Stomach (tissue), 8 donors: ENCODE measurements at regions not wholly inside any gene's neighbourhood (a gene's known extent, or its start where the extent isn't known, plus 50 kb on each side); places are given as distances from the start of the nearest gene placed in this dataset.

Source experiments
- DNase-seq, 2 donors: peaks; one replicate each; pipeline versions ENCODE4 v3.0.0 to v3.0.0-alpha.2; 2013 to 2019
- H3K27ac ChIP-seq, 5 donors: fragments of 200-600 bp in 4 of 5; sonication (generic) in 4 of 5; one replicate each; pipeline ENCODE4 v1.5.1; 2013 to 2019; ENCODE audit warnings: mild to moderate bottlenecking in 1 of 5, moderate library complexity in 1 of 5
- H3K27me3 ChIP-seq, 3 donors: fragments of 200-600 bp; sonication (generic); one replicate each; pipeline ENCODE4 v1.5.1; 2017 to 2019; ENCODE audit warnings: mixed run types in 1 of 3
- H3K36me3 ChIP-seq, 4 donors: fragments of 200-600 bp; sonication (generic); 1 replicate in 3 of 4; 2 replicates in 1 of 4; pipeline ENCODE4 v1.5.1; 2016 to 2019
- H3K4me1 ChIP-seq, 4 donors: fragments of 200-600 bp; sonication (generic); one replicate each; pipeline ENCODE4 v1.5.1; 2016 to 2019
- H3K4me3 ChIP-seq, 4 donors: fragments of 200-600 bp; sonication (generic) in 3 of 4; one replicate each; pipeline ENCODE4 v1.5.1; 2016 to 2019; ENCODE audit warnings: mild to moderate bottlenecking in 1 of 4
- H3K9me3 ChIP-seq, 4 donors: fragments of 200-600 bp; sonication (generic); one replicate each; pipeline ENCODE4 v1.5.1; 2016 to 2019
- CTCF ChIP-seq, 7 experiments: fragments of 450-650 bp in 4 of 7; fragments of 200-600 bp in 3 of 7; sonication (generic) in 3 of 7; IDR thresholded peaks; one replicate each; pipeline ENCODE4 v1.5.1; 2016 to 2019; ENCODE audit warnings: antibody characterized with exemption in 7 of 7, control low read depth in 2 of 7, mild to moderate bottlenecking in 1 of 7
- EP300 ChIP-seq: sonication (generic); formaldehyde crosslinking; IDR thresholded peaks from one replicate; pipeline ENCODE4 v1.6.1; 2017; ENCODE audit warnings: antibody characterized with exemption
- POLR2A ChIP-seq, 4 donors: fragments of 450-650 bp; IDR thresholded peaks; one replicate each; pipeline ENCODE4 v1.6.1; 2016; ENCODE audit warnings: antibody characterized with exemption in 4 of 4, control low read depth in 2 of 4, mild to moderate bottlenecking in 1 of 4, moderate library complexity in 1 of 4
- POLR2AphosphoS5 ChIP-seq, 3 donors: sonication (generic); formaldehyde crosslinking; IDR thresholded peaks; one replicate each; pipeline ENCODE4 v1.6.1; 2016; ENCODE audit warnings: antibody characterized with exemption in 3 of 3
- WGBS, 5 donors: extraction: QIAGEN DNeasy Blood & Tissue Kit in 3 of 5; methylation state at CpG; one replicate each; pipeline versions ENCODE4 v1.1.5 to v1.1.7; 2013 to 2018; 5-methylcytosine and 5-hydroxymethylcytosine counted together
- intact Hi-C: fragments of 100-400 bp; cut with DNase I; formaldehyde crosslinking; loops from one replicate; pipeline ENCODE4 v1.15.1; 2023; ENCODE audit warnings: low total_unique reads
- donor health status: healthy with polysubstance abuse.
- donor health status: Bipolar disorder and iron deficiency.
- donor health status: healthy.

DNA sequence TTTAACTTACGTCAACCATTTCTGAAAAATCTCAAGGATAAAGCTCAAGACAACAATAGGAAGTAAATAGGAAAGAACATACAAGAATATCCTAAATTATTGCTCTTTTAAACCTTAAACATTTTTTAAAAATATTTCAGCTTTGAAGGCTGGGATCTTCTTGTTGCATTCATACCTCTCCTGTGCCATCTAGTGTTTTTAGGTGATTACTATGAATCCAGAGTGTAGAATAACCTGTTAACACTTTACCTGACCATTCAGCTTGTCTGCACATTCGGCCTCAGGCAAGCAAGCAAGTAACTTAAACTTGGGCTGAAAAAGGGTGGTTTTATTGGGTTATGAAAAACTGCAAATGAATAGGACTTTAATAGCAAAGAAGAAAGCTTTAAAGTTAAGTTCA lies 507.8 kb upstream of the INTU start:
- 59 to 85% (median 77%) methylated on average over 2 of the region's 2 CpGs for WGBS, 5 donors
- Histone ChIP-seq H3K27ac (no peak overlapping the region), H3K4me1 (no peaks in the 10 kb centered on the region), H3K9me3 (no peaks in the 10 kb centered on the region), H3K4me3 (no peak overlapping the region), H3K36me3 (no peaks in the 10 kb centered on the region), H3K27me3 (no peaks in the 10 kb centered on the region)
- DNase-seq: no peak
- intact Hi-C loops: no loop called here
- TF ChIP-seq POLR2A (IDR thresholded peaks at IDR 0.05): no peak
- TF ChIP-seq POLR2AphosphoS5 (IDR thresholded peaks at IDR 0.05): no peak
- no peak for TF ChIP-seq EP300
- no peak for TF ChIP-seq CTCF (IDR thresholded peaks at IDR 0.05)

DNA sequence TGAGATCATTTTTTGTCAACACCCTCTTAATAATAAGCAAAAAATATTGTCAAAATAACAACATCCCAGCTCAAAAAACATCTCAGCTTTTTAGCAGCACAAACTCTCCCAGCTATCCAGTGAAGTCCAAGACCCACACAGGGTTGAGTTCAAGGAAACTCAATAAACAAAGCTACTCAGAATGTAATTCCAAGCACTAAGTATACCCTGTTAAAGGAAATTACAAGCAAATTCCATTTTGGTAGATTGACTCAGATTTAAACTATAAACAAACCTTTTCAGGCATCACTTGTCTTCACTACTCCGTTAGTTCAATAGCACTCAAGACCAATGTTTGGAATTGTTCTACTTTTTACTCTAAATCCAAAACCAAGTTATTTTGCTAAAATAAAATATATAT lies 506.0 kb upstream of the INTU start:
- DNase-seq: no peak
- intact Hi-C loops: no loop called here
- TF ChIP-seq POLR2A (IDR thresholded peaks at IDR 0.05): no peak
- no peak for TF ChIP-seq EP300
- no peak for TF ChIP-seq CTCF (IDR thresholded peaks at IDR 0.05)
- no peak for TF ChIP-seq POLR2AphosphoS5 (IDR thresholded peaks at IDR 0.05)
- Histone ChIP-seq H3K36me3 (no peaks in the 10 kb centered on the region), H3K4me3 (no peak overlapping the region), H3K4me1 (no peaks in the 10 kb centered on the region), H3K9me3 (no peaks in the 10 kb centered on the region), H3K27me3 (no peaks in the 10 kb centered on the region), H3K27ac (no peak overlapping the region)
- 61 to 90% (median 63%) methylated on average over 1 of the region's 1 CpG for WGBS, 5 donors

- H3K27ac ChIP-seq: no peak overlapping the region
- no peak for DNase-seq
- no peaks in the 10 kb centered on the region for H3K36me3 ChIP-seq
- WGBS, 5 donors: 85 to 95% (median 89%) methylated on average over 2 of the region's 2 CpGs
- H3K27me3 ChIP-seq: no peaks in the 10 kb centered on the region
- H3K9me3 ChIP-seq: no peaks in the 10 kb centered on the region
- intact Hi-C loops: no loop called here
- H3K4me3 ChIP-seq: no peak overlapping the region
- no peaks in the 10 kb centered on the region for H3K4me1 ChIP-seq
- no peak for TF ChIP-seq EP300
- no peak for TF ChIP-seq CTCF (IDR thresholded peaks at IDR 0.05)
- no peak for TF ChIP-seq POLR2AphosphoS5 (IDR thresholded peaks at IDR 0.05)
- TF ChIP-seq POLR2A (IDR thresholded peaks at IDR 0.05): no peak
Observed at GRCh38 chr4:127131527-127131926, 501.2 kb upstream of the INTU start.

DNA sequence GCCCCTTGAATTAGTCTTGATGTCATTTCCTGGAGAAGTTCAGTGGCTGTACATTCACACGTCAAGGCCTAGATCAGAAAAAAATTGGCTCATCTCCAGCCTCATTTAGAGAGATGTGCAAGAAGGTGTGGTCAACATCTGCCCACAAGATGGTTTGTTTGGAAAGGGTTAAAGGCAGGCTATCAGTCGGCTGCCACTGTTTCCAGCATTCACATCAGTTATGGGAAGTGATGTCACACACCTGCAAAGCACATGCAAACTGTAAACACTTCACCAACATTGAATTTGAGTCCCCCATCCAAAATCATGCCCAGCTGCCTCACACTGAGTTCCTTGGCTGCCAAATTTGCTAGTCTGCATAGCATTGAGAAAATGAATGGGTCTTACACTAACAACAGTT lies 498.3 kb upstream of the INTU start:
- Histone ChIP-seq H3K9me3 (no peaks in the 10 kb centered on the region), H3K36me3 (no peaks in the 10 kb centered on the region), H3K4me3 (no peak overlapping the region), H3K27me3 (no peaks in the 10 kb centered on the region), H3K27ac (no peak overlapping the region), H3K4me1 (no peaks in the 10 kb centered on the region)
- DNase-seq: no peak
- TF ChIP-seq POLR2AphosphoS5 (IDR thresholded peaks at IDR 0.05) (no peak), POLR2A (IDR thresholded peaks at IDR 0.05) (no peak), CTCF (IDR thresholded peaks at IDR 0.05) (no peak), EP300 (no peak)
- WGBS, 5 donors: 26 to 56% (median 37%) methylated on average over 2 of the region's 2 CpGs
- intact Hi-C loops: no loop called here
